H7 (cell line): ENCODE measurements at regions not wholly inside any gene's neighbourhood (a gene's known extent, or its start where the extent isn't known, plus 50 kb on each side); places are given as distances from the start of the nearest gene placed in this dataset.

Experiments
- DNase-seq: peaks from one replicate; pipeline ENCODE4 v3.0.0; 2012
- H3K27me3 ChIP-seq: 2 replicates; pipeline ENCODE4 v1.6.0; 2011; ENCODE audit warnings: mild to moderate bottlenecking, low read length; ENCODE audit not compliant: control insufficient read depth, insufficient read depth
- H3K36me3 ChIP-seq: replicated peaks from 2 replicates; pipeline ENCODE4 v1.5.1; 2011; ENCODE audit warnings: low read length; ENCODE audit not compliant: control insufficient read depth, insufficient read depth
- H3K4me3 ChIP-seq: 2 replicates; pipeline ENCODE4 v1.5.1; 2011; ENCODE audit warnings: low read depth, mild to moderate bottlenecking, control low read depth, low read length, moderate library complexity; ENCODE audit not compliant: insufficient read depth

- H3K4me3 ChIP-seq = no peak overlapping the region
- no peak for DNase-seq
- H3K27me3 ChIP-seq = no peaks in the 10 kb centered on the region
- H3K36me3 ChIP-seq = no peaks in the 10 kb centered on the region
These were observed 244.9 kb downstream of the FAM43A start for GRCh38 chr3:194930377-194931204.

- Histone ChIP-seq H3K4me3 (no peak overlapping the region), H3K27me3 (no peaks in the 10 kb centered on the region), H3K36me3 (no peaks in the 10 kb centered on the region)
- DNase-seq = no peak
These were observed 245.7 kb downstream of the FAM43A start for GRCh38 chr3:194931347-194931746.

GRCh38 chr3:194931865-194932264 lies 246.2 kb downstream of the FAM43A start:
- DNase-seq = no peak
- Histone ChIP-seq H3K36me3 (no peaks in the 10 kb centered on the region), H3K4me3 (no peak overlapping the region), H3K27me3 (no peaks in the 10 kb centered on the region)

- Histone ChIP-seq H3K4me3 (no peak overlapping the region), H3K36me3 (no peaks in the 10 kb centered on the region), H3K27me3 (no peaks in the 10 kb centered on the region)
- no peak for DNase-seq
These were observed 247.8 kb downstream of the FAM43A start for GRCh38 chr3:194933465-194933864.

- no peak for DNase-seq
- Histone ChIP-seq H3K4me3 (no peak overlapping the region), H3K27me3 (no peaks in the 10 kb centered on the region), H3K36me3 (no peaks in the 10 kb centered on the region)
These were observed 249.4 kb downstream of the FAM43A start for GRCh38 chr3:194935061-194935460.

- Histone ChIP-seq H3K4me3 (no peak overlapping the region), H3K27me3 (no peaks in the 10 kb centered on the region), H3K36me3 (no peaks in the 10 kb centered on the region)
- no peak for DNase-seq
These were observed 250.2 kb downstream of the FAM43A start for GRCh38 chr3:194935632-194936470.

- DNase-seq = no peak
- Histone ChIP-seq H3K27me3 (no peaks in the 10 kb centered on the region), H3K4me3 (no peak overlapping the region), H3K36me3 (no peaks in the 10 kb centered on the region)
These were observed 251.0 kb downstream of the FAM43A start for GRCh38 chr3:194936659-194937058.

GRCh38 chr3:194937144-194937543 lies 251.5 kb downstream of the FAM43A start:
- Histone ChIP-seq H3K27me3 (no peaks in the 10 kb centered on the region), H3K4me3 (no peak overlapping the region), H3K36me3 (no peaks in the 10 kb centered on the region)
- no peak for DNase-seq

GRCh38 chr3:194937882-194938321 lies 252.2 kb downstream of the FAM43A start:
- no peak for DNase-seq
- Histone ChIP-seq H3K27me3 (no peaks in the 10 kb centered on the region), H3K4me3 (no peak overlapping the region), H3K36me3 (no peaks in the 10 kb centered on the region)

GRCh38 chr3:194938845-194939531 lies 253.3 kb downstream of the FAM43A start:
- no peak overlapping the region for H3K4me3 ChIP-seq
- no peak for DNase-seq
- no peaks in the 10 kb centered on the region for H3K36me3 ChIP-seq
- no peaks in the 10 kb centered on the region for H3K27me3 ChIP-seq

GRCh38 chr3:194939532-194939909 lies 253.8 kb downstream of the FAM43A start:
- Histone ChIP-seq H3K4me3 (no peak overlapping the region), H3K27me3 (no peaks in the 10 kb centered on the region), H3K36me3 (no peaks in the 10 kb centered on the region)
- no peak for DNase-seq

GRCh38 chr3:194939949-194940770 lies 254.5 kb downstream of the FAM43A start:
- DNase-seq = no peak
- Histone ChIP-seq H3K36me3 (no peaks in the 10 kb centered on the region), H3K27me3 (no peaks in the 10 kb centered on the region), H3K4me3 (no peak overlapping the region)

GRCh38 chr3:194941360-194941955 lies 255.8 kb downstream of the FAM43A start:
- peak; percentile 11 for DNase-seq
- Histone ChIP-seq H3K36me3 (no peaks in the 10 kb centered on the region), H3K4me3 (no peak overlapping the region), H3K27me3 (no peaks in the 10 kb centered on the region)
